ENCODE measurements at regions not wholly inside any gene's neighbourhood (a gene's known extent, or its start where the extent isn't known, plus 50 kb on each side); places are given as distances from the start of the nearest gene placed in this dataset.
A peak's percentile ranks its signal among the peaks of the same experiment; 100 is the strongest.
"Not testable (repeated sequence)": the region's sequence is repeated elsewhere in the genome, so short reads cannot be mapped to it uniquely, and the experiment has no call there.

DNA sequence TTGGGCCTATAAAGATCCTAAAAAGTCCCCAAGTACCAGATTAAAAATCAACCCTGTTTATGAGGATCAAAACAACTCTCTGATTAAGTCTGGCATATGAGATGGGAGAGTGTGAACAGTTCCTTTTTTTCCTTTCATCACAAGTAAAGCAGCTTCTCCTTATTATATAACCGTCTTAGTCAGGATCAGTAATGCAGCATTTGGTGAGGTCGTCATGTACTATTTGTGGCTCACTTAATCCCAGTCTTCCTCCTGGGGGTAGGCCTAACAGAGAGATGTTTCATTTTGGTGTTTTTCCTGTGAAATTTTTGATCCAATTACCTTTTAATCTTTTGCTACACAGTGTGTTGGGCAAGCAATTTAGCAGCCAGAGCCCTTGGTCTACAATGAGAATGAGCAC, 333.1 kb upstream of the KCNMB2 start:
- DNase-seq = no peak

GRCh38 chr3:178203650-178204049, 332.6 kb upstream of the KCNMB2 start:
- no peak for DNase-seq

DNA sequence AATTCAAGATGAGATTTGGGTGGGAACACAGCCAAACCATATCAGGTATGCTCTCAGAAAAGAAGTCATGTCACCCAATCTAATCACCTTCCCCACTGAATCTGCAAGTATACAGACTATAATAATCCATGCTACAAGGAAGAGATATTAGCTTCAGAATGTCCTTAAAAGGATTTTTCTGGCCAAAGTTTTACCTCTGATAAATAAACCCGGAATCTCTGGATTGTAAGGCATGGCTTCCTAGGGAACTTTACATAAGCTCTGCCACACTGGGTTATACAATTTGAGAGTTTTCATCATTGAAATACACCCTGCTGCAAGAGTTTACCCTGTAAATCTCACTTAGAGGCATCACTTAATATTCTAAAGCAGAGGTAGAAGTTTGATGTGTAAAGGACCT, 330.5 kb upstream of the KCNMB2 start:
- DNase-seq = no peak

GRCh38 chr3:178206521-178206920, 329.7 kb upstream of the KCNMB2 start:
- DNase-seq = no peak

DNA sequence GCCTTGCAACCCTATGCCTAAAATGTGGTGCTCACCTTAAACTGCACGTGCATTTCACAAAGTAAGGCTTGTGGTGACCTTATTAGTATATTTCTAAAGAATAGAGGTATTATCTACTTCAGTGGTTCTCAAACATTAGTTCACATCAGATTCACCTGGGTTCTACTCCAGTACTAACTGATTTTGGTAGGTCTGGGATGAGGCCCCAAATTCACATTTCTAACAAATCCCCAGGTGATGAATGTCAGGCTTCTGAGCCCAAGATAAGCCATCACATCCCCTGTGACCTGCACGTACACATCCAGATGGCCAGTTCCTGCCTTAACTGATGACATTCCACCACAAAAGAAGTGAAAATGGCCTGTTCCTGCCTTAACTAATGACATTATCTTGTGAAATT, 329.1 kb upstream of the KCNMB2 start:
- DNase-seq = not testable (repeated sequence)

DNA sequence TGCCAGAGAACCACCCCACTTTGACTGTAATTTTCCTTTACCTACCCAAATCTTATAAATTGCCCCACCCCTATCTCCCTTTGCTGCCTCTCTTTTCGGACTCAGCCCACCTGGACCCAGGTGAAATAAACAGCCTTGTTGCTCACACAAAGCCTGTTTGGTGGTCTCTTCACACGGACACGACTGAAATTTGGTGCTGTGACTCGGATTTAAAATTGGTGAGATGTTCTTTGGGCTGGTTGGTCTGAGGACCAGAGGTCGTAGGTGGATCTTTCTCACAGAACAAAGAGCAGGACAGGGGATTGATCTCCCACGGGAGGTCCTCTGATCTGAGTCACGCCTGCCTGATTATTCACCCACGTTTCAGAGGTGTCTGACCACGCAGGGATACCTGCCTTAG, 328.6 kb upstream of the KCNMB2 start:
- not testable (repeated sequence) for DNase-seq

DNA sequence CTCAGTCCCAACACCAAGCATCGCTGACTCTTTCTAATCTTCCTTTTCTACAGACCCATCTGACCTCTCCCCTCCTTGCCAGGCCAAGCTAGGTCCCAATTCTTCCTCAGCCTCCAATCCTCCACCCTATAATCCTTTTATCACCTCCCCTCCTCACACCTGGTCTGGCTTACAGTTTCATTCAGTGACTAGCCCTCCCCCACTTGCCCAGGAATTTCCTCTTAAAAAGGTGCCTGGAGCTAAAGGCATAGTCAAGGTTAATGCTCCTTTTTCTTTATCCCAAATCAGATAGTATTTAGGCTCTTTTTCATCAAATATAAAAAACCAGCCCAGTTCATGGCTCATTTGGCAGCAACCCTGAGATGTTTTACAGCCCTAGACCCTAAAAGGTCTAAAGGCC, 327.1 kb upstream of the KCNMB2 start:
- DNase-seq = not testable (repeated sequence)

- not testable (repeated sequence) for DNase-seq
These were observed 326.6 kb upstream of the KCNMB2 start for GRCh38 chr3:178209618-178210017.

DNA sequence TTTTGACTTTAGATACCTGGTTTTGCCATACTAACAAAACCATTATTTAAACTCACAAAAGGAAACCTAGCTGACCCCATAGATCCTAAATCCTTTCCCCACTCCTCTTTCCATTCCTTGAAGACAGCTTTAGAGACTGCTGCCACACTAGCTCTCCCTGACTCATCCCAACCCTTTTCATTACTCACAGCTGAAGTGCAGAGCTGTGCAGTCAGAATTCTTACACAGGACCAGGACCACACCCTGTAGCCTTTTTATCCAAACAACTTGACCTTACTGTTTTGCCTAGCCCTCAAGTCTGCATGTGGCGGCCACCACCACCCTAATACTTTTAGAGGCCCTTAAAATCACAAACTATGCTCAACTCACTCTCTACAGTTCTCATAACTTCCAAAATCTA, 325.1 kb upstream of the KCNMB2 start:
- DNase-seq = not testable (repeated sequence)

- DNase-seq = no peak
These were observed 318.8 kb upstream of the KCNMB2 start for GRCh38 chr3:178217479-178217878.

GRCh38 chr3:178218231-178218630, 318.0 kb upstream of the KCNMB2 start:
- no peak for DNase-seq

DNA sequence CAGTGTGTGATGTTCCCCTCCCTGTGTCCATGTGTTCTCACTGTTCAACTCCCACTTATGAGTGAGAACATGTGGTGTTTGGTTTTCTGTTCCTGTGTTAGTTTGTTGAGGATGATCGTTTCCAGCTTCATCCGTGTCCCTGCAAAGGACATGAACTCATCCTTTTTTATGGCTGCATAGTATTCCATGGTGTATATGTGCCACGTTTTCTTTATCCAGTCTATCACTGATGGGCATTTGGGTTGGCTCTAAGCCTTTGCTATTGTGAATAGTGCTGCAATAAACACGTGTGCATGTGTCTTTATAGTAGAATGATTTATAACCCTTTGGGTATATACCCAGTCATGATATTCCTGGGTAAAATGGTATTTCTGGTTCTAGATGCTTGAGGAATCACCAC, 316.6 kb upstream of the KCNMB2 start:
- not testable (repeated sequence) for DNase-seq

GRCh38 chr3:178223876-178224275, 312.4 kb upstream of the KCNMB2 start:
- DNase-seq = no peak

DNA sequence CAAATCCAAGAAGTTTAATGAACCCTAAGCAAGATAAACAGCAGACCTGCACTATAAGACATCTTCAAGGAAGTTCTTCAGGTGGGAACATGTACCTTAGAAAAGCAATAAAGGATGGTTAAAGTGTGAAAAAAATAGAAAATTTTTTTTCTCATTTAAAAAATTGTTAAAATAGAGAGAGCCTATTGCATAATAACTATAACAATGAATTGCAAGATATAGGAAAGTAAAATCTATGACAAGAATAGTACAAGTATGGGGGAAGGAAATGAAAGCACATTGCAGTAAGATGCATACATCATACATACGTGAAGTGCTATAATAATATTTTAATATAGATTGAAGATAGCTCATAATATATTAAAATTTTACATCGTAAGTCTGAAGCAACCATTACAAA, 310.1 kb upstream of the KCNMB2 start:
- no peak for DNase-seq

DNA sequence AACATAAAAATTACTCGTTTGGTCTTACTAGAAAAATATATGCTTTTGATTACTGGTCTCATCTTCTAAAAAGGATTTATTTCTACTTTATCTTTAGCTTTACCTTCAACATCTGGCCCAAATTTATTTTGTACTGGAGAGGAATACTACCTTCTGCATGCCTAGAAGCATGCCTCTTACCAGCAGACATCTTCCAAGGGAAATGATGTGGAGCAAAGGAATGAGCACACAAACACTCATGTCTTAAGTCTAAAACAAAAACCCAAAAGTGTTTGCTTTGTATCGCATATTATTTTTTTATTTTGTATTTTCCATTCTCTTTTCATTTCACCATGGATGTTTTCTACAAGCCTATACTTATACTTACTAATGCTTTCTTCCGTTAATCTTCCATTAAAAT, 304.6 kb upstream of the KCNMB2 start:
- no peak for DNase-seq

GRCh38 chr3:178233371-178234071, 302.7 kb upstream of the KCNMB2 start:
- no peak for DNase-seq

- no peak for DNase-seq
These were observed 299.5 kb upstream of the KCNMB2 start for GRCh38 chr3:178236555-178237277.

DNA sequence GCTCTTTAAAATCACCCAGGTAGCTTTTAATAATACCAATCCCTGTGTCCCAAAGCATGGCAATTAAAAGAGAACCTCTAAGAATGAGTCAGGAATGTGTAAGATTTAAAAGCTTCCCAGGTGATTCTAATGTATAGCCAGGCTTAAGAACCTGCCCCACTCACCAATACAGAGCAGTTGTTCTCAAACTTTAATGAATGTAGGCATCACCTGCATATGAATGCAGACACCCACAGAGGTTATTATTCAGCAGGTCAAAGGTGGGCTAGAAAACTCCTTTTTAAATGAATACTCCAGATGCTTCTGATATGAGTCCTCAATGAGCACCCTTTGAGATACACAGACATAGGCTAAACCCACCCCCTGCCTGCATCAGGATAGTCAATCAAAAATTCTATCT, 298.1 kb upstream of the KCNMB2 start:
- DNase-seq = no peak

DNA sequence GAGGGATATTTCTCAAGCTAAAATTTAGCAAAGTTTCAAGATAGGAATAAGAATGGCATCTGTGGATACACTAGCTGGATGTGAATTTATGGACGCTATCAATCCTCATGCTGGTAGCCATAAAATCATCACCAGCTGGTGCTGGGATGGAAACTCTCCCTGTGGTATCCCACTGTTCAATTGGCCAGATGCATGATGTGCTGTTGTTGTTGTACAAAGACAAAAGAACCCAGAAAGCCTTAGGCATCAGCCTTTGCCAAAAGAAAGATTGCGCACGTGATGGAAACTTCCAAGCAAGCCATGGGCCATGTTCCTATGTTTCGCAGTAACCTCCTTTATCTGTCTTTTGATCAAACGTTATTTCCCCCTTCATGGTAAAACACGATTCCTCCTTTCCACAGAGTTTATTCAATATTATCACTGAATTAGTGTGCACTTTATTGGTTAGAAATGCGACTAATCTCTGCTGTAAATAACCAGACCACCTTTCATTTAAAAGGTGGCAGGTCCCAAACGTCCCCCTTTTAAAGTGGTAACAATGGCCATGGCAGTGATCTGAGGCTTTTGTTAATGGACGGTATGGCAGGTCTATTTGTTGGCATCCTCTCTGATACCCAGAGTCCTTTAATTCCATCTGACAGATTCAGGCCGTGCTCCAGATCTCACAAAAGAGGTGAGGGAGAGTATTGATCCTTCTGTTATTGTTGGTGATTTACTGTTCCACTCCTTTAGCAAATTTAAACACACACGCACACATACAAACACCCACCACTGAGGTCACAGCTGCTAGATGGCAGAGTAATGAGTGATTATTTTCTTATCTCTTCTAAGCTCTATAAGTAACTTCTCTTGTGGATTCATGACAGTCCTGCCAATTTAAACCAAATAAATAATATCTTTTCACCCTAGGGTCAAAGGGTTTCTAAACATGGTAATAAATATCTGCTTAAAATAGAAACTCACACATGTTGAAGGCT, 291.2 kb upstream of the KCNMB2 start:
- DNase-seq = peak; percentile 16 to 18

GRCh38 chr3:178246004-178246403, 290.2 kb upstream of the KCNMB2 start:
- no peak for DNase-seq

DNA sequence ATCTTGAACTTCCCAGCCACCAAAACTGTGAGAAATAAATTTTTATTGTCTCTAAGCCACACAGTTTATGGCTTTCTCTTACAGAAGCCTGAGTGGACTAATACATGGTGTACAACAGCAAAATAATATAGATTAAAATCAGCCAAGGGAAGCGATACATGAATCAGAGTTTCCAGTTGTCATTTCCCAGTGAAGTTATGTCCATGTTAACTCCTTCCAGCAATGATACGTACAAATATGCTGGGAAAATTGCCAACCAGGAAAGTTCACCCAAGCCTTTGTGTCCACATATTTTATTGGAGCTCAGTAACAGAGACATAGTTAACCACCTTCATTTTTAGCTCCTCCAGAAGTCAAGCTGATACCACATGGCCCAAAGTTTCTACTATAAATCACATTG, 280.9 kb upstream of the KCNMB2 start:
- no peak for DNase-seq

GRCh38 chr3:178257491-178257890, 278.7 kb upstream of the KCNMB2 start:
- DNase-seq = no peak

DNA sequence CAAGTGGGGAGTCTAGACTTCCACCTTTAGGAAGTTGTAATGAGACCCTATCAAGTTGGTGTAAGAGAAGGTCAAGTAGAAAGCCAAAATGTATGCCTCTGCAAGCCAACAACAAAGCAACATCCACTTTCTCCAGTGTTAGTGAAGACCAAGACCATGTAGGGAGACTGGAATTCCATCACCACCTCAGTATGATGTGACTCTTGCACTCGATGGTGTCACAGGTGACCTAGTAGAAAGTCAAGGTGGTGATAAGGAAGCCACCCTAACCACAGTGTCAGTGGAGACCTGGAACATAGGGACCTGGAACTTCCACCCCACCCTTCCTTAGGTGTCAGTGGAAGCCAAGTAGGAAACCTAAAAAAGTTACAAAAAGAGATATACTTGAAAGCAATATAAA, 278.1 kb upstream of the KCNMB2 start:
- no peak for DNase-seq
